Posterior vena cava (tissue), 2 donors: ENCODE measurements at regions not wholly inside any gene's neighbourhood (a gene's known extent, or its start where the extent isn't known, plus 50 kb on each side); places are given as distances from the start of the nearest gene placed in this dataset.
"Not testable (repeated sequence)": the region's sequence is repeated elsewhere in the genome, so short reads cannot be mapped to it uniquely, and the experiment has no call there.

Experiments used
- DNase-seq: peaks from one replicate; pipeline ENCODE4 v3.0.0-alpha.2; 2020; ENCODE audit warnings: low spot score
- intact Hi-C, 2 donors: fragments of 100-400 bp; cut with DNase I; formaldehyde crosslinking; loops; one replicate each; pipeline versions ENCODE4 v1.14.1 to v1.14.2; 2022 to 2023
- donor health status: DM: yes; HTN: yes; CAD: no.
- donor health status: DM: yes; HTN: yes; CAD: no.

GRCh38 chr3:39558775-39559306 is 91.4 kb downstream of the MOBP start:
- no peak for DNase-seq
- intact Hi-C loops, result no loop called here

GRCh38 chr3:39559543-39559942 is 92.1 kb downstream of the MOBP start:
- no peak for DNase-seq
- intact Hi-C loops, result no loop called here

- no peak for DNase-seq
- intact Hi-C loops, result no loop called here
Observed at GRCh38 chr3:39568508-39568907, 101.0 kb downstream of the MOBP start.

DNA sequence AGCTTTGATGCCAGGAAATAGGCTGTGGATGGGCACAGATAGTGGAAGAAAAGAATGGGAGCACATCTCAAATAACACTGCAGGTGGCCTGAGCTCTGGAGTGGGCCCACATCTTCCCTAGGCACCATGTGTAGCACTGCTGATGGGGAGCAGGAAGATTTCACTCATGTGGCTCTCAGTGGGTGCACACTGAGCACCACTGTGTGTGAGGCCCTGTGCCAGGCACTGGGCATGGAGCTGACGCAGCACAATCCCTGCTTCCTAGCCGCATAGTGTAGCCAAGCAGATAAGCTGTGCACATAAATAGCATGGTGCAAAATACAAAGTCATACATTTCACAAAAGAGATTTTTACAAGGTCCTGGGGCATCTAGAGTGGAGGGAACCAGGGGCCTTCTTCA is 101.6 kb downstream of the MOBP start:
- intact Hi-C loops, result no loop called here
- DNase-seq, result no peak

DNA sequence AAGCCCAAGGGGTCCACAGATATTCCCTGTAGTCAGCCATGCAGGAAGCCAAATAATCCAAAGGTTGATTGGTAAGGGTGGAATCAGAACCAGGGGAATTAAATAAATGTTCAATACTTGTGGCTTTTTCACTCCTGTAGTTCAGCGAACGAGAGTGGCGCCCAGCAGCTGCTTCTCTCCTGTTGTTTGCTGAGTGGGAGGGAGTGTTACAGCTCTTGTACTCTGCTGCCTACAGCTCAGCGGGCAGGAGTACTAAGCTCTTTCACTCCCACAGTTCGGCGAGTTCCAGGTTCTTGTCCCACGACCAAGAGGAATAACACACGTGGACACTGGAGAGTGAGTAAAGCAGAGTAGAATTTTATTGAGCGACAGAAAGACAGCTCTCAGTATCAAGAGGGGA is 105.9 kb downstream of the MOBP start:
- intact Hi-C loops, result no loop called here

GRCh38 chr3:39577541-39577940 is 110.1 kb downstream of the MOBP start:
- no peak for DNase-seq
- intact Hi-C loops, result no loop called here

More for the DNA sequence above, 105.9 kb downstream of the MOBP start:
- no peak for DNase-seq

DNA sequence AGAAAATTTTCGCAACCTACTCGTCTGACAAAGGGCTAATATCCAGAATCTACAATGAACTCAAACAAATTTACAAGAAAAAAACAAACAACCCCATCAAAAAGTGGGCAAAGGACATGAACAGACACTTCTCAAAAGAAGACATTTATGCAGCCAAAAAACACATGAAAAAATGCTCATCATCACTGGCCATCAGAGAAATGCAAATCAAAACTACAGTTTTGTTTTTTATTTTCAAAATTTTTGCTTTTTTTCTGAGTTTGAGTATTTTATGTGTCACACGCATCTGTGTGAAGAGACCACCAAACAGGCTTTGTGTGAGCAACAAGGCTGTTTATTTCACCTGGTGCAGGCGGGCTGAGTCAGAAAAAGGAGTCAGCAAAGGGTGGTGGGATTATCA is 118.7 kb downstream of the MOBP start:
- DNase-seq, intact Hi-C loops: not testable (repeated sequence)

DNA sequence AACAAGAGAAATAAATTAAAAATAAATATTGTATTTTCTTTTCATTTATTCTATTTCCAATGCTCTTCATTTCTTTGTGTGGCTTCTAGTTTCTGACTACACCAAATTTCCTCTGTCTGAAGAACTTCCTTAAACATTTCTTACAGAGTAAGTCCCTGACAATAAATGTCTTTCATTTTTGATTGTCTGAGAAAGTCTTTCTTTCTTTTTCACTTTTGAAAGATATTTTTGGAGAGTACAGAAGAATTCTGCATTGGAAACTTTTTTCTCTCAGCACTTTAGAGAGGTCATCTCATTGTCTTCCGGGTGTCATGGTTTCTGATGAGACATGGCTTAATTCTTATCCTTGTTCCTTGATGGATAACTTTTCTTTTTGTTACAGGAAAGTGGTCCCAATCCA is 119.6 kb downstream of the MOBP start:
- DNase-seq, result no peak
- intact Hi-C loops, result no loop called here

DNA sequence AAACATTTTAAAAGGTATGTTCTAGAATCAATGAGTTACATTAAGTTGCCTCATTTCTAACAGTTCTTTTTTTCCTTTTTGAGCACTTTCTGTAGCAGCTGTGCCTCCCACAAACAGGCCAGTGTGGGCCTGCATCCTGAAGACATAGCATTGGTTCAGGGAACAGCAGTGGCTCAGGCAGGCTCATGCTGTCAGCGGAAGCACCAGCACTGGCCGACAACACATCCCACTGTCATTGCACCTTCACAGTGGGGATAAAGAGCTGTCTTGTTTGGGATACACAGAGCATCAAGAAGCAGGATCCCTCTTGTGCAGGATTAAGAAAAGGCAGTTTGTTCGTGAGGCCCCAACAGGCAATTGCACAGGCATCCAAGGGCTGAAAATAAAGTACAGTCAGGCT is 123.3 kb downstream of the MOBP start:
- no peak for DNase-seq
- intact Hi-C loops, result no loop called here

- no peak for DNase-seq
- intact Hi-C loops, result no loop called here
Observed at GRCh38 chr3:39592311-39593050, 125.0 kb downstream of the MOBP start.

- DNase-seq, result no peak
- intact Hi-C loops, result no loop called here
Observed at GRCh38 chr3:39593341-39593740, 125.9 kb downstream of the MOBP start.

DNA sequence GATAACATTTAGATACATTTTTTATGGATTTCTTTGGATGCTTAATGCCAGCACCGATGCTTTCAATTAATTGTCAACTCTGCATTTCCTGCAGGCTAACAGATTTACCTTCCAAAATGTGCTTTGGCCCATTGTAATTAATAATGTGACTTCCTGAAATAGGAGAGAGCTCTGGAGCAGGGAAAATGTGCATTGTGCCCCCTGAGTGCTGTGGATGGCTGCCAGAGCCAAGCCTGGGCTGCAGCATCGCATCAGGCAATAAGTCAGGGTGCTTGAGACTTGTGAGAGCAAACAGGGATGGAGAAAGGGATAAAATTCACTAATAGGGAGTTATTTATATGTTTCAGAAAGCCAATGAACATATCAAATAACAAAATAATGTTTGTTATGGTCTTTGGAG is 133.8 kb downstream of the MOBP start:
- no peak for DNase-seq
- intact Hi-C loops, result no loop called here

DNA sequence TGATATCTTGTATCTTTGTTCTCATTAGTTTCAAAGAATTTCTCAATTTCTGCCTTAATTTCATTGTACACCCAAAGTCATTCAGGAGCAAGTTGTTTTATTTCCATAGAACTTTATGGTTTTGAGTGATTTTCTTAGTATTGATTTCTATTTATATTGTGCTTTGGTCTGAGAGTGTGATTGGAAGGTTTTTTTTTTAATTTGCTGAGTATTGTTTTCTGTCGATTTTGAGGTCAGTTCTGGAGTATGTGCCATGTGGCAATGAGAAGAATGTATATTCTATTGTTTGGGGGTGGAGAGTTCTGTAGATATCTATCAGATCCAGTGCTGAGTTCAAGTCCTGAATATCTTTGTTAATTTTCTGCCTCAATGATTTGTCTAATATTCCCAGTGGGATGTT is 138.4 kb downstream of the MOBP start:
- intact Hi-C loops, result no loop called here
- DNase-seq, result no peak

DNA sequence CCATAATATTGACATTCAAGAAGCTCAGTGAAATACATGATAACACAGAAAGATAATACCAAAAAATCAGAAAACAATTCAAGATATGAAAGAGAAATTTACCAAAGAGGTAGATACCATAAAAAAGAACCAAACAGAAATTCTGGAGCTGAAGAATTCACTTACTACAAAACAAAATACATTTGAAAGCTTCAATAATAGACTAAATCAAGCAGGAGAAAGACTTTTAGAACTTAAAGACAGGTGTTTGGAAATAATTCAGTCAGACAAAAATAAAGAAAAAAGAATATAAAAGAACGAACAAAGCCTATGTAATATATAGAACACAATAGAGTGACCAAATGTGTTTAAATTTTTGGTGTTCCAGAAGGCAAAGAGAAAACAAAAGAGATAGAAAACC is 158.7 kb downstream of the MOBP start:
- no peak for DNase-seq
- intact Hi-C loops, result no loop called here

GRCh38 chr3:39631136-39631535 is 163.7 kb downstream of the MOBP start:
- DNase-seq, result no peak
- intact Hi-C loops, result no loop called here

DNA sequence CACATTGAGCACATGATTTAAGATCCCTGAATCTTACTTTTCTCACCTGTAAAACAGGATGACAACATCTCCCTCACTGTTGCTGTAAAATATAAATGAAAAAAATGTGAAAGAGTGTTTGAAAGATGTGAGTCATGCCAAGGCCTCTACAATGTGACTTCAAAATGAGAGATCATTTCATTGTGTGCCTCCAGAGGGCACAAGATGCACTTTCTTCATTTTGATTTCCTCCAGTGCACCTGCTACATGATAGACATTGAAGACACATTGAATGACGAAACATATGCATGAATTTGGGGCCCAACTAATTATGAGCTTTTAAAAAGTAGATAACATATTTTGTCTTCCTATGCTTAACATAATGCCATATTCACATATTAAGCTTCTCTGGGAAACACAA is 170.3 kb downstream of the MOBP start:
- intact Hi-C loops, result no loop called here
- DNase-seq, result no peak

GRCh38 chr3:39638301-39638700 is 170.8 kb downstream of the MOBP start:
- intact Hi-C loops, result no loop called here
- no peak for DNase-seq

DNA sequence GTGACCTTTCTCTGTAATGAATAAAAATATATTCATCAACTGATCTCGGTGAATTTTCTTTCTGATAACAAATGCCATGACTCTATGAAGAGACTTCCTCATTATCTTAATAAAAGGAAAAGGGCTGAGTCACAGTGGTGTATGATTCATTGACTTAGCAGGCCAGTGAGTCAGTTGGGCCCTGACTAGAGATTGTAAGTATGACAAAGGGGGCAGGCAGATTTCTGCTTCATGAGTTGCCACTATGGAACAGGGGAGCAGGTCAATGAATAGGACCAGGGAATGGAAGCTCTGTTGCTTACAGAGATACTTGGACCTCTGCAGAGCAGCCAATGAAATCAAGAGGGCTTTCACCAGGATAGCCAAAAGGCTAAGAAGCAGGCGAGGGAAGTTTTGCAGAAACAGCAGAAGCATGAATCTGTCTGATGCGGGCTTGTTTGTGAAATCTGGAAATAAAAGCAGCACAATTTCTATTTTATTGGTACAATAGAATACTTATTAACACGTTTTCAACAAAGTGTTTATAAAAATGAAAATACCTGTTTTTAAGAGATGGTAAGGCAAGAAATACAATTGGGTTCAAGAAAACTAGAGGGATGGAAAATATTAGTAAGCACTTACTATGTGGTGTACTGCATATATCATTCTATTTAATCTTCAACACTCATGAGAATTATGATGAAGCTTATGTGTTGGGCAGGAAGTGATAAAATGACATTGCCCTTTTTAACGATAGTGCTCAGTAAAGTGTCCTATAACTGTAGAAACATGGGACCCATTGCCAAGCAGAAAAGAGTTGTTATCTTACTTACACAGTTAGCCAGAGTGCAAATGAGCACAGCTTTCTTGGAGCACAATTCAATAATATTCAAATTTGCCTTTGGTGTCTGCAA is 169.8 kb upstream of the MYRIP start:
- DNase-seq, result no peak
- intact Hi-C loops, result no loop called here

- intact Hi-C loops, result no loop called here
- no peak for DNase-seq
Observed at GRCh38 chr3:39641274-39641673, 168.1 kb upstream of the MYRIP start.

GRCh38 chr3:39644176-39644575 is 165.2 kb upstream of the MYRIP start:
- no peak for DNase-seq
- intact Hi-C loops, result no loop called here
